GM18870 (cell line): ENCODE measurements at regions not wholly inside any gene's neighbourhood (a gene's known extent, or its start where the extent isn't known, plus 50 kb on each side); places are given as distances from the start of the nearest gene placed in this dataset.

Experiments
- ATAC-seq: cut with Tn5 transposase; IDR thresholded peaks from one replicate; pipeline ENCODE4 v1.9.1; 2021; ENCODE audit warnings: moderate library complexity; ENCODE audit not compliant: unreplicated experiment

GRCh38 chr14:29446971-29447370 lies 480.7 kb downstream of the PRKD1 start:
- ATAC-seq: no peak

GRCh38 chr14:29451941-29452340 lies 475.7 kb downstream of the PRKD1 start:
- no peak for ATAC-seq

- no peak for ATAC-seq
Measured at GRCh38 chr14:29453045-29453444, 474.6 kb downstream of the PRKD1 start.

- ATAC-seq: no peak
Measured at GRCh38 chr14:29454026-29454693, 473.5 kb downstream of the PRKD1 start.

GRCh38 chr14:29458547-29458946 lies 469.1 kb downstream of the PRKD1 start:
- ATAC-seq: no peak

GRCh38 chr14:29459531-29459930 lies 468.1 kb downstream of the PRKD1 start:
- no peak for ATAC-seq

- ATAC-seq: no peak
Measured at GRCh38 chr14:29459969-29460560, 467.6 kb downstream of the PRKD1 start.

GRCh38 chr14:29461101-29461500 lies 466.5 kb downstream of the PRKD1 start:
- ATAC-seq: no peak

GRCh38 chr14:29461506-29461905 lies 466.1 kb downstream of the PRKD1 start:
- no peak for ATAC-seq

- no peak for ATAC-seq
Measured at GRCh38 chr14:29462321-29462720, 465.3 kb downstream of the PRKD1 start.

GRCh38 chr14:29462772-29463171 lies 464.9 kb downstream of the PRKD1 start:
- ATAC-seq: no peak

GRCh38 chr14:29463727-29464395 lies 463.8 kb downstream of the PRKD1 start:
- ATAC-seq: no peak

GRCh38 chr14:29465095-29465494 lies 462.6 kb downstream of the PRKD1 start:
- no peak for ATAC-seq

GRCh38 chr14:29475641-29476040 lies 452.0 kb downstream of the PRKD1 start:
- no peak for ATAC-seq

- no peak for ATAC-seq
Measured at GRCh38 chr14:29486132-29486531, 441.5 kb downstream of the PRKD1 start.

- ATAC-seq: no peak
Measured at GRCh38 chr14:29489911-29490425, 437.7 kb downstream of the PRKD1 start.

- no peak for ATAC-seq
Measured at GRCh38 chr14:29493849-29494248, 433.8 kb downstream of the PRKD1 start.

- no peak for ATAC-seq
Measured at GRCh38 chr14:29494312-29494711, 433.3 kb downstream of the PRKD1 start.

- no peak for ATAC-seq
Measured at GRCh38 chr14:29503903-29504302, 423.7 kb downstream of the PRKD1 start.

- no peak for ATAC-seq
Measured at GRCh38 chr14:29518335-29518734, 409.3 kb downstream of the PRKD1 start.

GRCh38 chr14:29521526-29522137 lies 406.0 kb downstream of the PRKD1 start:
- ATAC-seq: no peak
